Breast epithelium (tissue), 3 donors: ENCODE measurements at regions not wholly inside any gene's neighbourhood (a gene's known extent, or its start where the extent isn't known, plus 50 kb on each side); places are given as distances from the start of the nearest gene placed in this dataset.

ENCODE experiments used
- POLR2A ChIP-seq: fragments of 450-650 bp; IDR thresholded peaks from one replicate; pipeline ENCODE4 v1.6.1; 2016; ENCODE audit warnings: antibody characterized with exemption, mild to moderate bottlenecking, moderate library complexity
- POLR2AphosphoS5 ChIP-seq, 3 donors: sonication (generic); formaldehyde crosslinking; IDR thresholded peaks; one replicate each; pipeline ENCODE4 v1.6.1; 2017; ENCODE audit warnings: antibody characterized with exemption in 3 of 3
- TF ChIP-seq, protein P1 (sequence below), 3 donors: fragments of 450-650 bp; IDR thresholded peaks; one replicate each; pipeline ENCODE4 v1.5.1; 2016 to 2017; ENCODE audit warnings: antibody characterized with exemption in 3 of 3, mild to moderate bottlenecking in 3 of 3, moderate library complexity in 3 of 3

DNA sequence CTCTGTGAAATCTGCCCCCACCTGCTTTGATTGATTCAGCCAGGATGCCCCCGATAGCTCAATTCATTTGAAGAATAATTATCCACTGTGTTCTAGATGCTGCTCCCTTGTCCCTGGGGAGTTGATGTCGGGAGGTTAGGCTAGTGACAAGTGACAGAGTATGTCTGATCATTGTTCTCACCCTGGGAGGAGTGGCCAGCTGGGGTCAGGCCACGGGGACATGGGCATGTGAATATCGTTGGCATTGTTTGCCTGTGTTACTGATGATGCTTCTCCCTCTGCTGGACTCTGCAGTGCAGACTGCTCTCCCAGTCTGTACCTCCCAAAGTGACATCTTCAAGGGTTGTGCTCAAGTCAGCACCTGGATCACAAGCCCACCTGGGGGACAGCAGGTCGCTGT, 89.9 kb upstream of the C16orf82 start:
- TF ChIP-seq, protein P1, sequence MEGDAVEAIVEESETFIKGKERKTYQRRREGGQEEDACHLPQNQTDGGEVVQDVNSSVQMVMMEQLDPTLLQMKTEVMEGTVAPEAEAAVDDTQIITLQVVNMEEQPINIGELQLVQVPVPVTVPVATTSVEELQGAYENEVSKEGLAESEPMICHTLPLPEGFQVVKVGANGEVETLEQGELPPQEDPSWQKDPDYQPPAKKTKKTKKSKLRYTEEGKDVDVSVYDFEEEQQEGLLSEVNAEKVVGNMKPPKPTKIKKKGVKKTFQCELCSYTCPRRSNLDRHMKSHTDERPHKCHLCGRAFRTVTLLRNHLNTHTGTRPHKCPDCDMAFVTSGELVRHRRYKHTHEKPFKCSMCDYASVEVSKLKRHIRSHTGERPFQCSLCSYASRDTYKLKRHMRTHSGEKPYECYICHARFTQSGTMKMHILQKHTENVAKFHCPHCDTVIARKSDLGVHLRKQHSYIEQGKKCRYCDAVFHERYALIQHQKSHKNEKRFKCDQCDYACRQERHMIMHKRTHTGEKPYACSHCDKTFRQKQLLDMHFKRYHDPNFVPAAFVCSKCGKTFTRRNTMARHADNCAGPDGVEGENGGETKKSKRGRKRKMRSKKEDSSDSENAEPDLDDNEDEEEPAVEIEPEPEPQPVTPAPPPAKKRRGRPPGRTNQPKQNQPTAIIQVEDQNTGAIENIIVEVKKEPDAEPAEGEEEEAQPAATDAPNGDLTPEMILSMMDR (IDR thresholded peaks at IDR 0.05) = no peak
- TF ChIP-seq POLR2AphosphoS5 (IDR thresholded peaks at IDR 0.05) (no peak), POLR2A (no peak)
